NT2/D1 (cell line): ENCODE measurements at regions not wholly inside any gene's neighbourhood (a gene's known extent, or its start where the extent isn't known, plus 50 kb on each side); places are given as distances from the start of the nearest gene placed in this dataset.

Source experiments
- SUZ12 ChIP-seq: IDR thresholded peaks from 2 replicates; pipeline ENCODE4 v1.6.1; 2011; ENCODE audit not compliant: insufficient read length, insufficient read depth; ENCODE audit errors: extremely low read depth
- ZNF274 ChIP-seq: IDR thresholded peaks from 2 replicates; pipeline ENCODE4 v1.6.1; 2011; ENCODE audit warnings: mild to moderate bottlenecking, low read depth, low read length

DNA sequence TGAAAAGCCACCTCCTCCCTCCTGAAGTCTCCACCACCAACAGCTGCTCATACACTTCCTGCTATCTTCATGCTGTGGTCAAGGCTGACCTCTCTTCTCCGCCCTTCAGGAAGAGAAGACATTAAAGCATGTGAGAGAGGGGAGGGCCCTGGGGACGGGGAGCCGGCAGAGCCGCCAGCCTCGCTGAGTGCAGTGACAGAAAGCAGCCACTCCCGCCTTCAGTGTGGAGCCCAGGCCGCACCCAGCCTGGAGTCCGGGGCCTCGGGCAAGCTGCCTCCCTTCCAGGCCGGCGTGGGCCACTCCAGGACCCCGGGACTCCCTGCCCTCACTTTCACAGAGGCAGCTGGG, 94.7 kb upstream of the TNRC6C start:
- TF ChIP-seq ZNF274 (no peak), SUZ12 (no peak)
